ENCODE measurements at regions not wholly inside any gene's neighbourhood (a gene's known extent, or its start where the extent isn't known, plus 50 kb on each side); places are given as distances from the start of the nearest gene placed in this dataset.
"Not testable (repeated sequence)": the region's sequence is repeated elsewhere in the genome, so short reads cannot be mapped to it uniquely, and the experiment has no call there.

DNA sequence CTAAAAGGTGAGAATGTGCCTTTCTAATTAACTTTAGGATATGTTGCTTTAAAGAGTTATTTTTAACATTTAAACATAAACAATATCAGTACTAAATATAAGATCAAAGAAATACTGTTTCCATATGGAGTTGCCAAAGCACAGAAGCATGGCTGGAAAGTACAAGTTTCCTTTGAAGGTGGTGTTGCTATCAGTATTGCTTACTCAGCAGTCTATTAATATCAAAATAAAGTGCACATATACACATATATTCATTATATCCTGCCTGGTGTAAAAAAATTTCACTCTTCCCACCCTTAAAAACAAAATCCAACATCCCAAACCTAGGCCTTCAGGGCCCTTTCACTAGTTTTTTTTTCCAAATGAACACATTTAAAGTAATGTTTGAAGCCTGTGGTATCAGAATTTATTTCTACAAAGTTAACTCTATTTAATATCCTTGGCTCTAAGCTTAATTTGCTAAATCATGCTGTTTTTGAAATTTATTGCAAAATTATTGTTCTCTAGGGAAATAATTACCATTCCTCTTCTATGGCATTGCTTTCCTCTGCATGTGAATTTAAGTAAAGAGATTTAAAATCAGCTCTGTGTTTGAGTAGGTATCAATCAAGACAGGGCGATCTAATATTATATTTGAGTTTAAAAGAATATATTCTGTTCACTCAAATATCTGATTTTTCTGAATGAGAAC, 192.7 kb upstream of the MEIS1 start:
- no peak for DNase-seq

- DNase-seq, result no peak
These were observed 194.6 kb upstream of the MEIS1 start for GRCh38 chr2:66240286-66240685.

- DNase-seq, result no peak
These were observed 195.3 kb upstream of the MEIS1 start for GRCh38 chr2:66239655-66240054.

DNA sequence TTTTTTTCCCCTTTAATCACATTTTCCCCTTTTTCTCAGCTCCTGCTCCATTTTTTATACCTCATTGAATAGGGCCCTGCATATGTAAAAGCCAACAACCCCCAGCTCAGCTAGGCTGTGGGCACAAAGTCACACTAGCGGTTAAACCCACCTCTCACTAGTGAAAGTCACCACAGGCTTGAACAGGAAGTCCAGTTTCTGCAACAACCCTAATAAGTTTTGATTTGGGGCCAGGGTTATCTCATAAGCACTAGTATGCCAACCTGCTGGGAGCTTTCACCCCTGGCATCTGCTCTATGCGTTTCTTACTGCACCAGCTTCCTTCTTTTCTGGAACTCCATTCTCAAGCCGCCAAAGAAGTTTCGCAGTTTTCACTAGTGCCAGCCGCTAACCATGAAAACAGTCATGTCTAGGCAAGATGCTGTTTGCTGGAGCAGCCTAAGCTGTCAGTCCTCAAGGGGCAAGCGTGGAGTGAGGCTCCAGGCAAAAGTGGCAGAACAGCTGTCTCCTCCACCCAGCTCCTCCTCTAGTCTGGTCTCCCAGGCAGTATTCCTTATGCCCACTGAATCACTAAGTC, 197.0 kb upstream of the MEIS1 start:
- no peak for DNase-seq

DNA sequence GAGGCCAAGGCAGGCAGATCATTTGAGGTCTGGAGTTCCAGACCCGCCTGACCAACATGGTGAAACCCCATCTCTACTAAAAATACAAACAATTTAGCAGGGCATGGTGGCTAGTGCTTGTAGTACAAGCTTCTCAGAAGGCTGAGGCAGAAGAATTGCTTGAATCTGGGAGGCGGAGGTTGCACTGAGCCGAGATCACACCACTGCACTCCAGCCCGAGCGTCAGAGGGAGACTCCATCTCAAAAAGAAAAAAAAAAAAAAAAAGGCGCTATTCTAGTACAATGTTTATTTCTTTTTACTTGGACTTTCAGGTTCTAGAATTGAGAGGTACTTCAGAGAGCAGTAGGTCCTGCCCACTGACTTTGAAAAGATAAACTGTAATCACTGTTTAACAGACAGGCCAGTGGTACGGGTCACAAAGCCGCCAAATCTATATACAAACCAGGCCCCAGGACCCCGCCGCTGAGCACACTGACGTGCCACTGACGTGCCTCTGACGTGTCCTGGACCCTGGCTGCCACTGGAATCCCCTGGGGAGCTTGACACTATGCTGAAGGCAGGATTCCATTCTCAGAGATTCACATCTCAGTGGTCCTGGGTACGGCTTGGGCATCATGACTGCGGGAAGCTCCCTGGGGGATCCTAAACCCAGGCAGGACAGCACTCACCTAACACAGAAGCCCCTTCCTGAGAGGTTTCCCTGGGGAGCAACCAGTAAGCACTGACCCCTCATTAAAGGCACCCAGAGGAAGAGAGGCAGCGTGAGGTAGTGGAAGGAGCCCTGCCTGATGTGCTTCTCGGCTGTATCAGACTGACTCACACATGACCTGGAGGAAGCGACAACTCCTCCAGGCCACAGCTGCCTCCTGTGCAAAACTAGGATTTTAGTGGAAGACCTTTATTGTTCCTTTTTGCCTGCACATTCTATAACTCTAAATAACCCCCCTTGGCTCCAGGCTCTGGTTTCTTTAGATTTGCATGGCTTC, 197.8 kb upstream of the MEIS1 start:
- no peak for DNase-seq

DNA sequence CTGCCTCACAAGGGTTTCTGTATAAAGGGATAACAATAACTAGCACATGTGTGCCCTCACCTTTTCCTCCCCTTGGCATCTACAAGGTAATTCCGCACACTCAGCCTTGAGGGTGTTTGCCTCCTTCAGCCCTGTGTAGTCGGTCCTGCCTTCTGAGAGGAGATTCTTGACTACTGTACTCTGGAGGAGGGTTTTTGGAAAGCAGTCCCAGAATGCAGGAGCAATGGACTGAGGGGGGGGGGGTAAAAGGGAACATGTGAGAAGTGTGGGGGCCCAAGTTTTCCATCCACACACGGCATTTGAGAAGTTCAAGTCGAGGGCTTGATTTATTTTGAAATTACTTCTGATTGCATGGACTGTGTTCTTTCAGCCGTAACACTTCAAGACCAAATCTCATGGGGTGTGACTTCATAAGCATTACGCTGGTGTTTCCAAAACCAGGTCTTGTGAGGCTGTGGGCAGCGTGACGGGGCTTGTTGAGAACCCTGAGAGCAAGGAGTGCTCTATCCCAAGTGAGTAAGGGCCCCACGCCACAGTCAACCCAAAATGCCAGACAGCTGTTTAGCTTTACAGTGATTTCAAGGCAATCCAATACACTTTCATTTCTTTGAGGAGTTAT, 198.7 kb upstream of the MEIS1 start:
- no peak for DNase-seq

GRCh38 chr2:66235428-66235827, 199.5 kb upstream of the MEIS1 start:
- no peak for DNase-seq

- DNase-seq, result no peak
These were observed 200.9 kb upstream of the MEIS1 start for GRCh38 chr2:66233981-66234380.

DNA sequence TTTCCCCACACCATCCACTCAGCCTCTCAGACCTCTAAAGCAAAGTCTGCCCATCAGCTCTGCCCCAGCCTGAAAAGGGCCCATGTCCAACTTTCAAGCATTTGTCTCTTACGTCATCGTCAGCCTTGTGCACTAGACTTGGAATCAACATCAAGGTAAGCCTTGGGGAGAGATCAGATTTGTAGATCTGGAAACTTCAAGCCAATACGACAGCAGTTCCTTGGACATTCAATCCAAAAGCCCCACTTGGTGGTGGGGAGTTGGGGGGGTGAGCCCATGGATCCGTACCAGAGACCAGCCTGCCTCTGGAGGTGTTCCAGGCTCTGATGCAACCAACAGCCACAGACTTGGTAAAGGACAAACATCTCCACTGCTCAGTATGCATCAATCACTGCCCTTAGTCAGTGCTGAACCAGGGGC, 206.8 kb upstream of the MEIS1 start:
- no peak for DNase-seq

- no peak for DNase-seq
These were observed 217.8 kb upstream of the MEIS1 start for GRCh38 chr2:66217039-66217585.

DNA sequence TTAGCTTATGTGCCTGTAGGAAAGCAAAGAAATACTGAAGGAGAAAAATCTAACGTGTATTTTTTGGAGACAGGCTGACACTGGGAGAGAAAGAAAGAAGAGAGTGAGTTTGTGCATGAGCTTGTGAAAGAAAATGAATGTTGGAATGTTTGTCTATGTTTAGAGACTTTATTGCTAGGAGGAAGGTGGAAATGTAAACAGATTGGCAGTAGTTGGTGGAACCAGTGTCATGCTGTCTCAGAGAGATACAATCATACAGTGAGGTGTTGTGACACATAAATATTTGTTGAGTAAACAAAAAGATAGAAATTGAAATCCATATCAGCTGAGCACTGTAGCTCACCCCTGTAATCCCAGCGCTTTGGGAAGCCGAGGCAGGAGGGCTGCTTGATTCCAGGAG, 222.2 kb upstream of the MEIS1 start:
- no peak for DNase-seq

DNA sequence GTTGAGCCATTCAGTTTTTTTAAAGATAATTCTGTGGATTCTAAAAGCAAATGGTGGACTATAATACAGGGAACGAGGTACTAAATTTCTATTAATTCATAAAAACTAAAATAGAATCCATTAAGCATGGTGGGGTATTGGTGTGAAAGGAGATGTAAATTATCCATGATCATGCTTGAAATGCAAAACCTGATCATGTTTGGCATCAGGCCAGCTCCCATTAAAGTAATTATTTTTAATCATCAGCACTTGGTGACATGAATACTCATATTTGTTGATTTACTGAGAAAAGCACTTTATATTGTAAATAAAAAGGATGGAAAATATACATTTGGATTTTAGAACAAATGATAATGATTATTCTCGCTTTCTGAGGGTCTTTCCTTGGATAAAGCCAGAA, 232.3 kb upstream of the MEIS1 start:
- no peak for DNase-seq

GRCh38 chr2:66201242-66201641, 233.7 kb upstream of the MEIS1 start:
- no peak for DNase-seq

GRCh38 chr2:66198873-66199272, 236.1 kb upstream of the MEIS1 start:
- DNase-seq, result no peak

- no peak for DNase-seq
These were observed 242.0 kb upstream of the MEIS1 start for GRCh38 chr2:66192888-66193287.

DNA sequence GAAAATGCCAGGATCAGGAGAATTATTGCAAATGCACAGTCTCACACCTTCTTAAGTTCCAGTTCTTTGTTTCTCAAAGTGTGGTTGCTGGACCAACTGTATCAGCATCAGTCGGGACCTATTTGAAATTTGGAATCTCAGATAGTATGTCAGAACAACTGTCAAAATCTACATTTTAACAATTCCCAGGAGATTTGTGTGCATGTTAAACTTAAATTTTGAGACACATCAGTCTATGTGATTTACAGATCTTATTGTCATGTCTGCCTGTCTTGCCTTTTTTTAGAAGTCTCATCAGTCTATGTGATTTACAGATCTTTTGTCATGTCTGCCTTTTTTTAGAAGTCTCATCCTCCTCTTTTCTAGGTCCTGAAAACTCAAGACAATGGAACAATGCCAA, 243.6 kb upstream of the MEIS1 start:
- DNase-seq, result no peak

DNA sequence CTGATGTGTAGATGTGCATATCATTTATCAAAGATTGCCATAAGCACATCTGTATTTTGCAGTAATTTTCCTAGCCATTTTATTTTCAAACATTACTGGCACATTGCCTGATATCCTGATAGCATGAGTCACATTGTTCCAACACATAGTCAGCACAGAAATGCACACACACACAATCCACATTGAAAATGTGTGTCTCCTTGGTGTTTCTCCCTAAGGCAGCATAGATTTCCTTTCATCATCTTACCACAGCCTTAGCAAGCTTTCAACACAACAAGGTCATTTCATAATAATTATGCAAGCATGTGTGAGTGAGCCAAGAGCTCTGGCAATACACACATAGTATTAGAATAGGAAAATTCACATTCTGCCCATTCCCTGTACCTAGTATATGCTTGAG, 245.4 kb upstream of the MEIS1 start:
- DNase-seq, result no peak

- no peak for DNase-seq
These were observed 248.4 kb upstream of the MEIS1 start for GRCh38 chr2:66186537-66186936.

GRCh38 chr2:66185497-66186054, 249.3 kb upstream of the MEIS1 start:
- no peak for DNase-seq

DNA sequence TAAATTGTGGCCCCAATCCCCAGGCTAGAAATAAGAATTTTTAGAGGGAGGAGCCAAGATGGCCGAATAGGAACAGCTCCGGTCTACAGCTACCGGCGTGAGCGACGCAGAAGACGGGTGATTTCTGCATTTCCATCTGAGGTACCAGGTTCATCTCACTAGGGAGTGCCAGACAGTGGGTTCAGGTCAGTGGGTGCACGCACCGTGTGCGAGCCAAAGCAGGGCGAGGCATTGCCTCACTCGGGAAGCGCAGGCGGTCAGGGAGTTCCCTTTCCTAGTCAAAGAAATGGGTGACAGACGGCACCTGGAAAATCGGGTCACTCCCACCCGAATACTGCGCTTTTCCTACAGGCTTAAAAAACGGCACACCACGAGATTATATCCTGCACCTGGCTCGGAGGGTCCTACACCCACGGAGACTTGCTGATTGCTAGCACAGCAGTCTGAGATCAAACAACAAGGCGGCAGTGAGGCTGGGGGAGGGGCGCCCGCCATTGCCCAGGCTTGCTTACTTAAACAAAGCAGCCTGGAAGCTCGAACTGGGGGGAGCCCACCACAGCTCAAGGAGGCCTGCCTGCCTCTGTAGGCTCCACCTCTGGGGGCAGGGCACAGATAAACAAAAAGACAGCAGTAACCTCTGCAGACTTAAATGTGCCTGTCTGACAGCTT, 257.7 kb upstream of the MEIS1 start:
- not testable (repeated sequence) for DNase-seq

GRCh38 chr2:66174491-66174890, 260.4 kb upstream of the MEIS1 start:
- DNase-seq, result no peak

DNA sequence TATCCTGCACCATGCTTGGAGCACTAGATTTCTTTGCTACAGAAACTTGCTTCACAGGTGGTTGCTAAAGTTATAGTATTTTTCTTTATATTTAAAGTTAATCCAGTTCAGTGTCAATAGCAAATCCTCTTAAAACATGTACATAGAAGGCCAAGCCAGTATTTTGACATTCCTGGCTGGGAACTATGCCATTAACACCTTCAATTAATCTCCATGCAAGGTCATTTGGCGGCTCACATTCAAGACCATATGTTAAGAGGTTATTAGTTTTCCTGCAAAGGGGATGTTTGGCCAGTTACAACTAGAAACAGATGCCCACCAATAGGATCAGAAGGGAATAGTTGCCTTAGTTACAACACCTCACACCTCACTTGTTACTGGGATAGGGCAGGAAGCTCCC, 261.3 kb upstream of the MEIS1 start:
- no peak for DNase-seq
